ENCODE measurements at regions not wholly inside any gene's neighbourhood (a gene's known extent, or its start where the extent isn't known, plus 50 kb on each side); places are given as distances from the start of the nearest gene placed in this dataset.
A peak's percentile ranks its signal among the peaks of the same experiment; 100 is the strongest.

DNA sequence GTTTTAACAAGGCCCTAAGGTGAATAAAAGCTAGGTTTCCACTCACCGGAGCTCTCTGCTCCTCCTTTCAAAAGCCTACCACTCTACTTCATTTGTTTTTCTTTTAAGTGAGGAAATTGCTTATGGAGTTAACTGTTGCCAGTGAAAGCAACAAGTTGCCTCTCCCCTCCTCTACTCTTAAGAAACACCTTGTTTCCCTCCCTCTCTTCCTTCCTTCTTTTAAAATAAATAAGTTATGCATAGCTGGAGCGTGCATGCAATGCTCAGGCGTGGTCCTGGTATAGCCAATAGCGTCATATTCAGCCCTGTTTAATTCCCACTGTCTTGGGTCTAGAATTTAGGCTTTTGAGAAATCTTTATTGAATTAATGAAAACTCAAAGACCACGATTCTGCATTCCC, 101.1 kb upstream of the IGF1R start:
- Mint-ChIP-seq H3K27me3 (ENCODE audit: unreplicated experiment) (peaks cover 77% of the 10 kb centered on the region), H3K4me3 (ENCODE audit: low read depth, unreplicated experiment) (no peak overlapping the region), H3K9me3 (ENCODE audit: low read depth, unreplicated experiment) (no peaks in the 10 kb centered on the region), H3K36me3 (ENCODE audit: insufficient read depth, unreplicated experiment) (peaks cover 13% of the 10 kb centered on the region), H3K27ac (ENCODE audit: unreplicated experiment) (no peak overlapping the region), H3K4me1 (ENCODE audit: low read depth, unreplicated experiment) (no peaks in the 10 kb centered on the region)
- DNase-seq: no peak
- intact Hi-C loops (cut with micrococcal nuclease; ENCODE audit: unreplicated experiment): no loop called here
- BruUV-seq (replicated peaks): no TSS peak
- CTCF ChIA-PET: interaction anchor here (1.2 kb wide), 1 partner anchor 304 kb away, joined by 3 read pairs; no protein-coding TSS in a partner anchor
- TF ChIP-seq, protein P1, sequence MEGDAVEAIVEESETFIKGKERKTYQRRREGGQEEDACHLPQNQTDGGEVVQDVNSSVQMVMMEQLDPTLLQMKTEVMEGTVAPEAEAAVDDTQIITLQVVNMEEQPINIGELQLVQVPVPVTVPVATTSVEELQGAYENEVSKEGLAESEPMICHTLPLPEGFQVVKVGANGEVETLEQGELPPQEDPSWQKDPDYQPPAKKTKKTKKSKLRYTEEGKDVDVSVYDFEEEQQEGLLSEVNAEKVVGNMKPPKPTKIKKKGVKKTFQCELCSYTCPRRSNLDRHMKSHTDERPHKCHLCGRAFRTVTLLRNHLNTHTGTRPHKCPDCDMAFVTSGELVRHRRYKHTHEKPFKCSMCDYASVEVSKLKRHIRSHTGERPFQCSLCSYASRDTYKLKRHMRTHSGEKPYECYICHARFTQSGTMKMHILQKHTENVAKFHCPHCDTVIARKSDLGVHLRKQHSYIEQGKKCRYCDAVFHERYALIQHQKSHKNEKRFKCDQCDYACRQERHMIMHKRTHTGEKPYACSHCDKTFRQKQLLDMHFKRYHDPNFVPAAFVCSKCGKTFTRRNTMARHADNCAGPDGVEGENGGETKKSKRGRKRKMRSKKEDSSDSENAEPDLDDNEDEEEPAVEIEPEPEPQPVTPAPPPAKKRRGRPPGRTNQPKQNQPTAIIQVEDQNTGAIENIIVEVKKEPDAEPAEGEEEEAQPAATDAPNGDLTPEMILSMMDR (IDR thresholded peaks at IDR 0.05; ENCODE audit: unreplicated experiment): no peak

DNA sequence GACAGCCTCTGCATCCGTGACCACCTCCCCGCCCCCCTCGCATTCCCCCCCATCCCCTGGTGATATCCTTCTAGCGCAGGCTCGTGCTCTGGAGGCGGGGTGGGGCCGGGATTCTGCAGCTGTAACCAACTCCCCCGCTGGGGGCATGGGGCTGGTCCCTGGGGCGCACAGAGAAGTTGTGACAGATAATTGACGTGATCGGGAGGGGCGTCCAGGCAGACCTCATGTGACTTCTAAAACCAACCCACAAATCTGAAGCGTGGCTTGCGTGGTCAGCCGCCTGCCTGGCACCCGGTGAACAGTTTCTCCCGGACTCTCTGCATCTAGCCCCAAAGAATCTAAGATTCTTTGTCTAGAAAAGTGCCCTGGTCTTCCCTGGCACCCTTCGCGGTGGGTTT, 100.6 kb upstream of the IGF1R start:
- Mint-ChIP-seq H3K27me3 (ENCODE audit: unreplicated experiment) (peaks cover 77% of the 10 kb centered on the region), H3K36me3 (ENCODE audit: insufficient read depth, unreplicated experiment) (peaks cover 13% of the 10 kb centered on the region), H3K9me3 (ENCODE audit: low read depth, unreplicated experiment) (no peaks in the 10 kb centered on the region), H3K4me1 (ENCODE audit: low read depth, unreplicated experiment) (no peaks in the 10 kb centered on the region), H3K27ac (ENCODE audit: unreplicated experiment) (no peak overlapping the region), H3K4me3 (ENCODE audit: low read depth, unreplicated experiment) (peak overlapping the region; percentile 78)
- intact Hi-C loops (cut with micrococcal nuclease; ENCODE audit: unreplicated experiment): no loop called here
- CTCF ChIA-PET: interaction anchor here (1.0 to 1.2 kb wide), 2 partner anchors 27 to 303 kb away, joined by 3 read pairs; no protein-coding TSS in a partner anchor
- TF ChIP-seq, protein P1 (IDR thresholded peaks at IDR 0.05; ENCODE audit: unreplicated experiment): no peak
- BruUV-seq (replicated peaks): no TSS peak
- DNase-seq: peak; percentile 5

DNA sequence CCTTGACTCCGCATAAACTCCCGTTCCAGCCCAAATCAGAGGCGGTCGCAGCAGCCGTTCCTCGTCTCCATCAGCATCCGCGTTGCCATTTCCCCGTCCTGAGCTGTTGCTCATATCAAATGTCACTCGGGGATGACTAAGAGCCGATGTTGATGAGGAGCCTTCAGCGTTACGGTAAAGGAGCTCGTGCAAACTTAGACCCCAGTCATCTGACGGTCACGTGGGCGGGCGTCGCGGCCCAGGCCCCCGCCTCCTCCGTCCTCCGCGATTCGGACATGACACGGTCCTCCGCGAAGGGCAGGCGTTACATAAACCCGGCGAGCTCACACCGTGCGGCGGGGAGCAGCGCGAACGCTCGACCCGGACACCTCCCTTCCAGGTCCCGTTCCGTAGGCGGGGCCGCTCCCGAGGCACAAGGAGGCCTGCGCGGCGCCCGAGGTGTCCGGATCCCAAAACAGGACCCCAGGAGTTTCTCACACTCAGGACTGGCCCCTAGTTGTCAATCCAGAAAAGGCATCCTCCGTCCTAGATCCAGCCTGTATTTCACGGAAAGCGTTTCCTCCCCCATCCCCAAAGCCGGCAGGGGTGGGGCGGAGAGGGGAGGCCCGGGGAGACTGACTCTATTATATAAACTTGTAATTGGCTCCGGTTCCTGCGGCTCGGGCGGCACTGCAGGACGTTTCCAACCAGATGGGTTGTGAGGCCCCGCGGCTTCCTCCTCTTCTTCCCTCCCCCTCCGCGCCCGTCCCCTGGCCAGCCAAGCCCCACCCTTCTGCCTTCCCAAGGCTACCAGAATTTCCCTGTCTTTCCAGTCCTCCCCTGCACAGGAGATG, 100.0 kb upstream of the IGF1R start:
- H3K27ac Mint-ChIP-seq (ENCODE audit: unreplicated experiment): no peak overlapping the region
- H3K4me1 Mint-ChIP-seq (ENCODE audit: low read depth, unreplicated experiment): no peaks in the 10 kb centered on the region
- BruUV-seq (replicated peaks): no TSS peak
- H3K4me3 Mint-ChIP-seq (ENCODE audit: low read depth, unreplicated experiment): peak overlapping the region; percentile 78
- H3K9me3 Mint-ChIP-seq (ENCODE audit: low read depth, unreplicated experiment): no peaks in the 10 kb centered on the region
- CTCF ChIA-PET: interaction anchor here (0.7 to 1.2 kb wide), 3 partner anchors 27 to 303 kb away, joined by 3 to 5 read pairs (median 3); no protein-coding TSS in a partner anchor
- intact Hi-C loops (cut with micrococcal nuclease; ENCODE audit: unreplicated experiment): no loop called here
- TF ChIP-seq, protein P1 (IDR thresholded peaks at IDR 0.05; ENCODE audit: unreplicated experiment): no peak
- DNase-seq: peak; percentile 55
- peaks cover 13% of the 10 kb centered on the region for H3K36me3 Mint-ChIP-seq (ENCODE audit: insufficient read depth, unreplicated experiment)
- peaks cover 77% of the 10 kb centered on the region for H3K27me3 Mint-ChIP-seq (ENCODE audit: unreplicated experiment)

DNA sequence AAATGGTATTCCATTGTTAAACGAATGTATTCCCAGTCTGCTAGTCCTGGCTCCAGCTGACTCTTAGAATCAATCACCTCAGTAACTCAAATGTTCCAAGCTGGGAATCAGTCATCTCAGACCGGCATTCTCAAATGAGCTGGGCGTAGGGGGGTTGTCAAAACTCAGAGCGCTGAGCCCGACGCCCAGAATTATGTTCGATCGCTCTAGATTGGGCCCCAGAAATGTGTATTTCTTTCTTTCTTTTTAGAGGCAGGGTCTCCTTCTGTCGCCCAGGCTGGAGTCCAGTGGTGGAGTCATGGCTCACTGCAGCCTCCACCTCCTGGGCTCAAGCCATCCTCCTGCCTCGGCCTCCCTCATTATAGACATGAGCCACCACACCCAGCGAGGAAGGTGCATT, 99.3 kb upstream of the IGF1R start:
- Mint-ChIP-seq H3K9me3 (ENCODE audit: low read depth, unreplicated experiment) (no peaks in the 10 kb centered on the region), H3K4me1 (ENCODE audit: low read depth, unreplicated experiment) (no peaks in the 10 kb centered on the region), H3K36me3 (ENCODE audit: insufficient read depth, unreplicated experiment) (peaks cover 13% of the 10 kb centered on the region), H3K27ac (ENCODE audit: unreplicated experiment) (no peak overlapping the region), H3K27me3 (ENCODE audit: unreplicated experiment) (peaks cover 83% of the 10 kb centered on the region), H3K4me3 (ENCODE audit: low read depth, unreplicated experiment) (peak overlapping the region; percentile 78)
- TF ChIP-seq, protein P1 (IDR thresholded peaks at IDR 0.05; ENCODE audit: unreplicated experiment): no peak
- BruUV-seq (replicated peaks): no TSS peak
- DNase-seq: no peak
- CTCF ChIA-PET: interaction anchor here (0.7 kb wide), 1 partner anchor 133 kb away, joined by 5 read pairs; no protein-coding TSS in a partner anchor
- intact Hi-C loops (cut with micrococcal nuclease; ENCODE audit: unreplicated experiment): no loop called here
